ENCODE measurements at regions not wholly inside any gene's neighbourhood (a gene's known extent, or its start where the extent isn't known, plus 50 kb on each side); places are given as distances from the start of the nearest gene placed in this dataset.
A peak's percentile ranks its signal among the peaks of the same experiment; 100 is the strongest.

GRCh38 chr6:17027441-17027840, 74.4 kb upstream of the STMND1 start:
- POLR2A ChIA-PET, result no interaction called here
- DNase-seq, result no peak
- intact Hi-C loops (cut with micrococcal nuclease), result no loop called here

GRCh38 chr6:17022604-17023003, 79.2 kb upstream of the STMND1 start:
- CTCF ChIA-PET, result no interaction called here

More at GRCh38 chr6:17027441-17027840, 74.4 kb upstream of the STMND1 start:
- Mint-ChIP-seq H3K27me3 (peaks cover 5% of the 10 kb centered on the region), H3K27ac (no peak overlapping the region), H3K4me1 (ENCODE audit: low read depth) (no peaks in the 10 kb centered on the region), H3K36me3 (no peaks in the 10 kb centered on the region), H3K9me3 (peaks cover 10% of the 10 kb centered on the region), H3K4me3 (no peak overlapping the region)
- CTCF ChIA-PET, result no interaction called here

GRCh38 chr6:17021539-17021889, 80.3 kb upstream of the STMND1 start:
- Mint-ChIP-seq H3K27ac (no peak overlapping the region), H3K27me3 (peaks cover 6% of the 10 kb centered on the region), H3K9me3 (peaks cover 10% of the 10 kb centered on the region), H3K36me3 (no peaks in the 10 kb centered on the region), H3K4me3 (no peak overlapping the region), H3K4me1 (ENCODE audit: low read depth) (peaks cover 2% of the 10 kb centered on the region)
- POLR2A ChIA-PET, result no interaction called here
- CTCF ChIA-PET, result no interaction called here
- intact Hi-C loops (cut with micrococcal nuclease), result no loop called here
- no peak for DNase-seq

More at GRCh38 chr6:17022604-17023003, 79.2 kb upstream of the STMND1 start:
- DNase-seq, result no peak
- Mint-ChIP-seq H3K4me3 (no peak overlapping the region), H3K36me3 (no peaks in the 10 kb centered on the region), H3K9me3 (peaks cover 10% of the 10 kb centered on the region), H3K4me1 (ENCODE audit: low read depth) (no peaks in the 10 kb centered on the region), H3K27ac (no peak overlapping the region), H3K27me3 (peaks cover 6% of the 10 kb centered on the region)
- intact Hi-C loops (cut with micrococcal nuclease), result no loop called here
- POLR2A ChIA-PET, result no interaction called here

GRCh38 chr6:17020889-17021538, 80.8 kb upstream of the STMND1 start:
- H3K27ac Mint-ChIP-seq, result no peak overlapping the region
- peaks cover 6% of the 10 kb centered on the region for H3K27me3 Mint-ChIP-seq
- no peaks in the 10 kb centered on the region for H3K36me3 Mint-ChIP-seq
- DNase-seq, result no peak
- H3K4me3 Mint-ChIP-seq, result no peak overlapping the region
- peaks cover 5% of the 10 kb centered on the region for H3K4me1 Mint-ChIP-seq (ENCODE audit: low read depth)
- CTCF ChIA-PET, result no interaction called here
- intact Hi-C loops (cut with micrococcal nuclease), result no loop called here
- POLR2A ChIA-PET, result no interaction called here
- peaks cover 8% of the 10 kb centered on the region for H3K9me3 Mint-ChIP-seq

- DNase-seq, result no peak
Observed at GRCh38 chr6:17018425-17018824, 83.4 kb upstream of the STMND1 start.

GRCh38 chr6:17017416-17017815, 84.4 kb upstream of the STMND1 start:
- POLR2A ChIA-PET, result no interaction called here
- H3K4me1 Mint-ChIP-seq (ENCODE audit: low read depth), result peaks cover 18% of the 10 kb centered on the region
- CTCF ChIA-PET, result interaction anchor here (1.0 kb wide), 1 partner anchor 11 kb away, joined by 4 read pairs; no protein-coding TSS in a partner anchor
- H3K27me3 Mint-ChIP-seq, result peaks cover 21% of the 10 kb centered on the region
- H3K36me3 Mint-ChIP-seq, result no peaks in the 10 kb centered on the region
- H3K27ac Mint-ChIP-seq, result no peak overlapping the region
- H3K9me3 Mint-ChIP-seq, result no peaks in the 10 kb centered on the region
- no peak overlapping the region for H3K4me3 Mint-ChIP-seq
- intact Hi-C loops (cut with micrococcal nuclease), result loop anchor here (5.0 to 10.0 kb wide), 3 partner anchors 685 to 1097 kb away; no protein-coding TSS in a partner anchor
- DNase-seq, result no peak

More at GRCh38 chr6:17018425-17018824, 83.4 kb upstream of the STMND1 start:
- ChIA-PET POLR2A (no interaction called here), CTCF (interaction anchor here (0.6 kb wide), 1 partner anchor 93 kb away, joined by 3 read pairs; no protein-coding TSS in a partner anchor)
- Mint-ChIP-seq H3K36me3 (no peaks in the 10 kb centered on the region), H3K9me3 (no peaks in the 10 kb centered on the region), H3K4me1 (ENCODE audit: low read depth) (peaks cover 18% of the 10 kb centered on the region), H3K4me3 (no peak overlapping the region), H3K27me3 (peaks cover 17% of the 10 kb centered on the region), H3K27ac (no peak overlapping the region)
- intact Hi-C loops (cut with micrococcal nuclease), result loop anchor here (5.0 to 10.0 kb wide), 3 partner anchors 684 to 1096 kb away; no protein-coding TSS in a partner anchor

GRCh38 chr6:17015551-17016381, 86.1 kb upstream of the STMND1 start:
- H3K36me3 Mint-ChIP-seq, result no peaks in the 10 kb centered on the region
- peaks cover 18% of the 10 kb centered on the region for H3K4me1 Mint-ChIP-seq (ENCODE audit: low read depth)
- no peaks in the 10 kb centered on the region for H3K9me3 Mint-ChIP-seq
- H3K27me3 Mint-ChIP-seq, result peaks cover 25% of the 10 kb centered on the region
- H3K4me3 Mint-ChIP-seq, result peak overlapping the region; percentile 61
- POLR2A ChIA-PET, result interaction anchor here (1.2 kb wide), 1 partner anchor 190 kb away, joined by 3 read pairs; no protein-coding TSS in a partner anchor
- CTCF ChIA-PET, result interaction anchor here (0.5 to 1.7 kb wide), 5 partner anchors 19 to 149 kb away, joined by 3 to 7 read pairs (median 5); no protein-coding TSS in a partner anchor
- peak; percentile 44 for DNase-seq
- H3K27ac Mint-ChIP-seq, result no peak overlapping the region
- intact Hi-C loops (cut with micrococcal nuclease), result loop anchor here (1.0 to 10.0 kb wide), 7 partner anchors 8 to 1099 kb away; no protein-coding TSS in a partner anchor

- ChIA-PET CTCF (interaction anchor here (0.6 to 1.7 kb wide), 6 partner anchors 50 to 784 kb away, joined by 3 to 7 read pairs (median 6); no protein-coding TSS in a partner anchor), POLR2A (interaction anchor here (1.2 kb wide), 1 partner anchor 189 kb away, joined by 3 read pairs; no protein-coding TSS in a partner anchor)
- Mint-ChIP-seq H3K27ac (no peak overlapping the region), H3K27me3 (peaks cover 27% of the 10 kb centered on the region), H3K4me1 (ENCODE audit: low read depth) (peaks cover 18% of the 10 kb centered on the region), H3K36me3 (no peaks in the 10 kb centered on the region), H3K4me3 (peak overlapping the region; percentile 54), H3K9me3 (no peaks in the 10 kb centered on the region)
- intact Hi-C loops (cut with micrococcal nuclease), result loop anchor here (1.0 to 10.0 kb wide), 7 partner anchors 8 to 1100 kb away; no protein-coding TSS in a partner anchor
- DNase-seq, result peak; percentile 44
Observed at GRCh38 chr6:17015144-17015543, 86.7 kb upstream of the STMND1 start.

GRCh38 chr6:17013701-17014100, 88.1 kb upstream of the STMND1 start:
- no peak for DNase-seq
- H3K4me3 Mint-ChIP-seq, result no peak overlapping the region
- H3K36me3 Mint-ChIP-seq, result no peaks in the 10 kb centered on the region
- POLR2A ChIA-PET, result no interaction called here
- H3K4me1 Mint-ChIP-seq (ENCODE audit: low read depth), result peaks cover 18% of the 10 kb centered on the region
- CTCF ChIA-PET, result no interaction called here
- intact Hi-C loops (cut with micrococcal nuclease), result loop anchor here (2.0 to 10.0 kb wide), 3 partner anchors 177 to 1101 kb away; no protein-coding TSS in a partner anchor
- peaks cover 24% of the 10 kb centered on the region for H3K27me3 Mint-ChIP-seq
- no peak overlapping the region for H3K27ac Mint-ChIP-seq
- peaks cover under 1% of the 10 kb centered on the region for H3K9me3 Mint-ChIP-seq

- H3K4me1 Mint-ChIP-seq (ENCODE audit: low read depth), result peaks cover 22% of the 10 kb centered on the region
- intact Hi-C loops (cut with micrococcal nuclease), result loop anchor here (10.0 kb wide), 1 partner anchor 1102 kb away; no protein-coding TSS in a partner anchor
- peaks cover 28% of the 10 kb centered on the region for H3K27me3 Mint-ChIP-seq
- no peak for DNase-seq
- H3K4me3 Mint-ChIP-seq, result no peak overlapping the region
- CTCF ChIA-PET, result no interaction called here
- POLR2A ChIA-PET, result no interaction called here
- H3K9me3 Mint-ChIP-seq, result peaks cover 8% of the 10 kb centered on the region
- no peaks in the 10 kb centered on the region for H3K36me3 Mint-ChIP-seq
- H3K27ac Mint-ChIP-seq, result no peak overlapping the region
Observed at GRCh38 chr6:17012421-17013225, 89.2 kb upstream of the STMND1 start.

GRCh38 chr6:17011985-17012384, 89.9 kb upstream of the STMND1 start:
- H3K4me1 Mint-ChIP-seq (ENCODE audit: low read depth), result peaks cover 25% of the 10 kb centered on the region
- intact Hi-C loops (cut with micrococcal nuclease), result loop anchor here (10.0 kb wide), 1 partner anchor 1103 kb away; no protein-coding TSS in a partner anchor
- H3K9me3 Mint-ChIP-seq, result peaks cover 8% of the 10 kb centered on the region
- ChIA-PET CTCF (no interaction called here), POLR2A (no interaction called here)
- no peak overlapping the region for H3K4me3 Mint-ChIP-seq
- no peaks in the 10 kb centered on the region for H3K36me3 Mint-ChIP-seq
- no peak for DNase-seq
- peaks cover 28% of the 10 kb centered on the region for H3K27me3 Mint-ChIP-seq
- H3K27ac Mint-ChIP-seq, result no peak overlapping the region

All from activated CD4-positive, alpha-beta memory T cell treated with anti-CD3 and anti-CD28 coated beads for 36 hours (primary cell).